Immature natural killer cell (primary cell): ENCODE measurements at regions not wholly inside any gene's neighbourhood (a gene's known extent, or its start where the extent isn't known, plus 50 kb on each side); places are given as distances from the start of the nearest gene placed in this dataset.

Experiments
- DNase-seq, 3 donors: peaks; one replicate each; pipeline ENCODE4 v3.0.0; 2022; ENCODE audit warnings: mixed read lengths in 1 of 3
- H3K27ac Mint-ChIP-seq, 6 donors: one replicate each; pipeline ENCODE4 v1.8.0; 2020; ENCODE audit warnings: mixed read lengths in 6 of 6, mild to moderate bottlenecking in 5 of 6, inconsistent platforms in 4 of 6, moderate library complexity in 3 of 6
- H3K27me3 Mint-ChIP-seq, 3 donors: one replicate each; pipeline ENCODE4 v1.8.0; 2020 to 2021; ENCODE audit warnings: low read depth in 3 of 3, mild to moderate bottlenecking in 3 of 3, mixed read lengths in 3 of 3, moderate library complexity in 3 of 3, inconsistent platforms in 1 of 3
- H3K36me3 Mint-ChIP-seq, 3 donors: one replicate each; pipeline ENCODE4 v1.8.0; 2020; ENCODE audit warnings: mixed read lengths in 3 of 3, inconsistent platforms in 2 of 3, mild to moderate bottlenecking in 2 of 3
- H3K4me1 Mint-ChIP-seq, 2 donors: one replicate each; pipeline ENCODE4 v1.8.0; 2020; ENCODE audit warnings: inconsistent platforms in 2 of 2, mild to moderate bottlenecking in 2 of 2, mixed read lengths in 2 of 2, moderate library complexity in 1 of 2
- H3K4me3 Mint-ChIP-seq, 5 donors: one replicate each; pipeline ENCODE4 v1.8.0; 2020; ENCODE audit warnings: mild to moderate bottlenecking in 5 of 5, mixed read lengths in 5 of 5, inconsistent platforms in 3 of 5, moderate library complexity in 3 of 5
- H3K9me3 Mint-ChIP-seq, 6 donors: one replicate each; pipeline ENCODE4 v1.8.0; 2020; ENCODE audit warnings: mild to moderate bottlenecking in 6 of 6, mixed read lengths in 6 of 6, inconsistent platforms in 4 of 6, moderate library complexity in 3 of 6

DNA sequence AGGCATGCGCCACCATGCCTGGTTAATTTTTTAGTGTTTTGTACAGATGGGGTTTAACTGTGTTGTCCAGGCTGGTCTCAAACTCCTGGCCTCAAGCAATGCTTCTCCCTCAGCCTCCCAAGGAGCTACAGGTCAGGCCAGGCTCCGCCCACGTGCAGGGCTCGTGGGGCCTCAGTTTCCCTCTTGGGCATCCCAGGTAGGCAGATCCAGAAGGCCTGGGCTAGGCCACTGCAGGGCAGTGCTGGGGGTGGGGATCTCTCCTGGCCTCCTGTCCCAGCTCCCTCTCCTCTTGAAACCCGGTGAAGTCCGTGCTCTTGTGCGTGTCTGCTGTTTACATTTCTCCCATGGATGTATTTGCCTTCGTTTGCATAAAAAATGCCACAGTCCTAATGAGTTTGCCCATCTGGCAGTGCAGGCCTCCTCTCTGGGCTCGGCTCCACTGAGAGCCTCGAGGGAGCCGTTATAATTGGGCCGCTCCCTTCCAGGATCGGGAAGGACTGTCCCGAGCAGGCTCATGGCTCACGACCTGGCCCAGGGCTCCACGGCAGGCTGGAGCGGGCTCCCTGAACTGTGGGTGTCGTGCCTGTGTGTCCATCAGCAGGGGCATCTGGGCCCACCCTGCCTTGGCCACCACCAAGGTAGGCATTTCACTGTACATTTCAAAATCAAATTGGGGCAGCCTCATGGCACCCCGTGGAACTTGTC, 52.6 kb upstream of the RUFY1 start:
- no peak overlapping the region for H3K4me3 Mint-ChIP-seq
- no peaks in the 10 kb centered on the region for H3K4me1 Mint-ChIP-seq
- H3K27me3 Mint-ChIP-seq = peaks cover 0 to 2% (median 0%) of the 10 kb centered on the region in 3 donors
- peaks cover 0 to 2% (median 0%) of the 10 kb centered on the region in 6 donors for H3K9me3 Mint-ChIP-seq
- DNase-seq = no peak
- no peaks in the 10 kb centered on the region for H3K36me3 Mint-ChIP-seq
- no peak overlapping the region for H3K27ac Mint-ChIP-seq

DNA sequence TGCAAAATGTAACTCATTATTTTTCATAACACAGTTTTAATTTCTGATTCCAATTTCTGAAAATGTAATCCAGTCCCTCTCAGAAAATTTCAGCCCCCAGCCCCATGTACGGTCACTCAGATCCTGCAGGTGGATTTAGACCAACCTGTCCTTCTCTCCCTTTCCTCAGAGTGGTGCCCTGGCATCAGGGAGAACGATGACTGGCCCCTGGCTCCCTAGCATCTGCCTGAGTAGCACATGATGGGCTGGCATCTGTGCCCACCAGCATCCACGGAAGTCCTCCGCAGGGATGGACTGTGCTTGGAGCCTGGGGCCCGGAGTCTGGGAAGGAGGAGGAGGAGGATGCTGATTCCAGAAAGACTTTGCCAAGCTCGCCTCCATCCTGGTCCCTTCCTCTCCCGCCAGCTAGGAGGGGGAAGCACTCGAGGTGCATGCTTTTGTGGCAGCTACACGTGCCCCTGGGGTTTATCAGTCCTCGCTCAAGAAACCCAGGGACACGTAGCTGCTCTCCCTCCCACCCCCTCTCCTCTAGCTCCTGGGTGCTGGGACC, 54.4 kb upstream of the RUFY1 start:
- no peak for DNase-seq
- Mint-ChIP-seq H3K9me3 (peaks cover 0 to 2% (median 0%) of the 10 kb centered on the region in 6 donors), H3K4me1 (no peaks in the 10 kb centered on the region), H3K27ac (no peak overlapping the region), H3K4me3 (no peak overlapping the region), H3K36me3 (no peaks in the 10 kb centered on the region), H3K27me3 (peaks cover 0 to 2% (median 2%) of the 10 kb centered on the region in 3 donors)

DNA sequence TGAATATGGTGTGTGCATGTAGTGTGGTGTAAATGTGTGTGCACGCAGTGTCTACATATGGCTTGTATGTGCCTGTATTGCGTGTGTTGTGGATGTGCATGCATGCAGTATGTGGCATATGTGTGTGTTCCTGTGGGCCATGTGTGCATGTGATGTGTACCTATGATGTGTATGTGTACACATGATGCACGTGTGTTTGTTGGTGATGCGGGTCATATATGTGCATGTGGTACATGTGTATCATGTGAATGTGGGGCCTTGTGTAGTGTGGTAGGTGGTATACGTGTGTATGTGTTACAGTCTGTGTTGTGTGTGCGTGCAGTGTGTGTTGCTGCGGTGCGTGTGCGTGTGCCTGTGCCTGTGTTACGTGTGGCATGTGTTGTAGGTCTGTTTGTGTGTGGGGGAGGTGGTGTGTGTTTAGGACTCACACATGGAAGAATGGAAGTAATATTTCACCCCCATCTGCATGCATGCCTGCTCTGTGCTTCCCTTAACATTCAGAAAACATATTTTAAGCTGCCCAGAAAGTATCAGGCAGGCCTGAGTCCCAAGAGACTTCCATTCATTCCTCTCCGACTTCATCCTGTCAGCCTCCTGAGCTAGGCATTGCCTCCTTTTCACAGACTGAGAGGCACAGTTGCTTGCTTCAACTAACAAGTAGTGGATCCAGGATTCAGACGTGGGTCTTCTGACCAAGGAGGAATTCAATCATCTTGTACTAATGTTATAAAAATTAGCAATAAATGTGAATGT, 55.4 kb upstream of the RUFY1 start:
- Mint-ChIP-seq H3K36me3 (no peaks in the 10 kb centered on the region), H3K27ac (no peak overlapping the region), H3K9me3 (peaks cover 0 to 2% (median 0%) of the 10 kb centered on the region in 6 donors), H3K4me3 (no peak overlapping the region), H3K4me1 (no peaks in the 10 kb centered on the region), H3K27me3 (peaks cover 0 to 2% (median 2%) of the 10 kb centered on the region in 3 donors)
- no peak for DNase-seq

DNA sequence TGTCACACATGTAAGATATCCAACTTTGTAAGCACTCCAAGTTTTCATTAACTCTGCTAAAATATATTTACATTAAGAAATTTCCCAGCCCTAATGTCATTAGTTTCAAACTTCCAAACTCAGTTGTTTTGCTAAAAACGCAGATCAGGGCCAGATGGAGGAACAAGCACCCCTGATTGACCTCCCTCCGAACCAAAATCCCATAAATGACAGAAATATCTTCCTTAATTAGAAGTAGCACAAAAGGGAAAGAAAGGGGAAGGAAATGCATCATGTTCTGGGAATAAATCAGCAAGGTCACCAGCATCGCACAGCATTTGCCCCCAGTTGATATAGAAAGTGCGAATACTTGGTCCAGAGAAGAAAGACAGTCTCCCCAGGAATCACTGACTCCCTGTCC, 61.4 kb upstream of the RUFY1 start:
- H3K4me3 Mint-ChIP-seq = no peak overlapping the region
- no peaks in the 10 kb centered on the region for H3K36me3 Mint-ChIP-seq
- no peak for DNase-seq
- H3K4me1 Mint-ChIP-seq = no peaks in the 10 kb centered on the region
- H3K27ac Mint-ChIP-seq = no peak overlapping the region
- H3K27me3 Mint-ChIP-seq = peaks cover 2 to 3% (median 2%) of the 10 kb centered on the region in 3 donors
- H3K9me3 Mint-ChIP-seq = no peaks in the 10 kb centered on the region

DNA sequence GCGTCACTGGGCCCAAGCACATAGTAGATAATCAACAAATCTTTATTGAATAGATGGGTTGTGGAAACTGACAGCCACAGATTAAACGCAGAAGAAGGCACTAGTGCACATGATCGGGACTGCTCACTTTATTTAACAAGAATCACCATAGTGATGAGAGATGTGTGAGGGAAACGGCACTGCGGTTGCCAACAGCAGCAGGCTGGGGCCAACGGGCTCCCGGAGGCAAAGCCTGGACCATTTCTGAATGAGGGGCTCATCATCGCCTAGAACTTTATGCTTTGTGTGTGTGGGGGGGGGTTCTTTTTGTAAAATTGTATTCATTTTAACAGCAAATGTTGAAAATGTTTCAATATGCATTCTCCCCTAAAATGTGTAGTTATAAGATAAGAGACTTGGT, 61.9 kb upstream of the RUFY1 start:
- Mint-ChIP-seq H3K4me3 (no peak overlapping the region), H3K27ac (no peak overlapping the region), H3K36me3 (no peaks in the 10 kb centered on the region), H3K9me3 (no peaks in the 10 kb centered on the region), H3K27me3 (peaks cover 2 to 5% (median 2%) of the 10 kb centered on the region in 3 donors), H3K4me1 (no peaks in the 10 kb centered on the region)
- DNase-seq = no peak

DNA sequence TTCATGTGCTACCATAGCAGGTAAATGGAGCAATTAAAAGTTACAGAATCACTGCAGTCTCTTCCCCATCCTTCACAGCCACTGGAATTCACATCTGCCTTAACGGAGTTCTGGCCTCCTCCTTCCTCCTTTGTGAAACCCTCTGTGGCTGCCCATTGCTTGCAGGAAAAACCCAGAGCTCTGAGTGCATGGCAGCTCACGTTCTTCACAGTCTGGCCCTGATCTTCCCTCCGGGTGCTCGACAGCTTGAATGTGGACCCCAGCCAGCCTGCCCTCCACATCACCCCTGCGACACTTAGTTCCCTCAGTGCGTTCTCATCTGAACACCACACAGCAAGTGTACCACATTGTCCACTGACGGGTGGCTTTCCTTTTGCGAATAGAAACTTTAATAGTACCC, 63.2 kb upstream of the RUFY1 start:
- H3K36me3 Mint-ChIP-seq = no peaks in the 10 kb centered on the region
- no peak overlapping the region for H3K4me3 Mint-ChIP-seq
- H3K4me1 Mint-ChIP-seq = no peaks in the 10 kb centered on the region
- no peaks in the 10 kb centered on the region for H3K9me3 Mint-ChIP-seq
- H3K27ac Mint-ChIP-seq = no peak overlapping the region
- no peak for DNase-seq
- peaks cover 2 to 8% (median 5%) of the 10 kb centered on the region in 3 donors for H3K27me3 Mint-ChIP-seq

DNA sequence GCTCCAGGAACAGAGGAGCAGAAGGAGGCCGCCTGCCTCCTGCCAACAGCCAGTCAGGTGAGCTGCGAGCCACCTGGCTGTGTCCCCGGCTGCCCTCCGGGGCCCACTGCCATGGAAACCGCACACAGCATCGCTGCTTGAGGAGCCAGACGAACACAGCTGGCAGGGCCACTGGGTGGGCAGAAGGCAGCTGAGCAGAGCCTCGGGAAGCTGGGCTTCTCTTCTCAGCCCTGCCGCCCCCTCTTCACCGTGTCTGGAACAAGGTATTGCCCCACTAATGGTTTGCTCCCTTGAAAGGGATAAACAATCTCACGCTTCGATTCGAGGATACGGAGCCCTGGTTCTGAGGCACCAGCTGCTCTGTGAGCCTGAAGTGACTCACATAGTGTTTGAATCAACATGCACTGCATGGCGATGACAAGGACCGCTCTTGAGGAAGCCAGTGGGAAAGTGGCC, 63.7 kb upstream of the RUFY1 start:
- Mint-ChIP-seq H3K27me3 (peaks cover 2 to 7% (median 5%) of the 10 kb centered on the region in 3 donors), H3K4me3 (no peak overlapping the region), H3K9me3 (no peaks in the 10 kb centered on the region), H3K27ac (no peak overlapping the region), H3K4me1 (no peaks in the 10 kb centered on the region), H3K36me3 (no peaks in the 10 kb centered on the region)
- no peak for DNase-seq

DNA sequence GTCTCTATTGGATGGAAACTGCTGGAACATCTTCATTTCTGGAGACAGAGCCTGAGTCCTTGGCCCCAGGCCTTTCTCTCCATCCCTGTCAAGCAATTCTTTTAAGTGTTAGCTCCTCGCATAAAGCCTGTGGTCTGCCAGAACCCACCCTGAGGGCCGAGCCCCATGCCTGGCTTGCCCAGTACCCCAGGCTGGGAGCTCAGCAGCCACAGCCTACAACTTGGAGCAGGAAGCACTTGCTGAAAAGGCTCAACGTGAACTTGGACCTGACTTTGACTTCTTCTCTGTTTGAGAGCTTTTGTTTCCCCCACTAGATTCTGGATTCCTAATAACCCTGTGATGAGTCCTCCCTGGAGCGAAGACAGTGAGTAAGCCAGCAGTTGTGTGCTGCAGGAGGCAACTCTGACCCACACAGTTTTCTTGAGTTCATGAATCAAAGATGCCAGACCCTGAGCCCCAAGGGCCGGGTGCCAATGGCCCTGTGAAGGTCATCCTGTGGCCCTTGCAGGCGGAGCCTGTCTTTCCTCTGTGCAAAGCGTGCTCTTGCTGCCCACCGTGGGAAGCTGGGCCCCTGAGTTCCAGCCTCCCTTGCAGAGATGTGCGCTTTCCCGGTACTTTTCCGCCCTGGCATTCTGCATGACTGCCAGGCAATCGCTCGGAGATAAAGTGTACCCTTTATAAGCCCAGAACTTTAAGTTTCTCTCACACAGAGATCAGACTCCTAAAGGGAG, 64.3 kb upstream of the RUFY1 start:
- Mint-ChIP-seq H3K27me3 (peaks cover 2 to 7% (median 5%) of the 10 kb centered on the region in 3 donors), H3K27ac (no peak overlapping the region), H3K4me1 (no peaks in the 10 kb centered on the region), H3K9me3 (no peaks in the 10 kb centered on the region), H3K36me3 (no peaks in the 10 kb centered on the region), H3K4me3 (no peak overlapping the region)
- DNase-seq = no peak

DNA sequence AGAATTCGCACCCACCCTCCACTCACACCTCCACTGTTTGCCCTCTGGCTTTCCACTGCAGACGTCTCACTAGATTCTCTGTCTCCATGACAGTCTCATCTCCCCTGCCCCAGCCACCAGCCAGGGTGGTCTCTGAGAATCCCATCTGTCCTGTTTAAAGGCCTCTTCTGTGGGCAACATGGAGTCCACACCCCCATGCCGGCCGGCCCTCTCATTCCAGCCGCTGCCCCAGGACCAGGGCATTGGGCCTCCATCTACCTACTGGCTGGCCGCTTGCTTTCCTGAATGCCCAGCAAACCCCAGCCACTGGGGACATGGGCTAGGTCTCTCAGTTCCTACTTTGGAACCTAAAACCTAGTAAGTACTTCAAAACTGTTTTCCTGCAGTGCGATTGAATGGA, 65.6 kb upstream of the RUFY1 start:
- Mint-ChIP-seq H3K27me3 (peaks cover 2 to 7% (median 5%) of the 10 kb centered on the region in 3 donors), H3K4me3 (no peak overlapping the region), H3K36me3 (no peaks in the 10 kb centered on the region), H3K27ac (no peak overlapping the region), H3K4me1 (no peaks in the 10 kb centered on the region), H3K9me3 (no peaks in the 10 kb centered on the region)
- no peak for DNase-seq

DNA sequence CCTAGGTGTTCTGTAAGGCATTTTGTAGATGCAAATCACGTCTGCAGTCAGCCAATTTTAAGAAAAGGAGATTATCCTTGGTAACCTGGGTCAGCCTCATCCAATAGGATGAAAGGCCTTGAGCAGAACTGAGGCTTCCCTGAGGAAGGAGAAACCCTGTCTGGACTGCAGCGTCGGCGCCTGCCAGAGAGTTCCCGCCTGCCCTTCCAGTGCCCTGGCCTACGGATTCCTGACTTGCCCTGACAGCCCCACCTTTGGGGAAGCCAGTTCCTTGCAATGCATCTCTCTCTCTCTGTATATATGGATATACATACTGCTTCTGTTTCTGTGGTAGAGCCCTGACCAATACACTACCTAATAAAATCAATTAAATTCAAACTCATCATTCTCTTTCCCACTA, 66.2 kb upstream of the RUFY1 start:
- Mint-ChIP-seq H3K9me3 (no peaks in the 10 kb centered on the region), H3K4me1 (no peaks in the 10 kb centered on the region), H3K36me3 (no peaks in the 10 kb centered on the region), H3K27ac (no peak overlapping the region), H3K4me3 (no peak overlapping the region), H3K27me3 (peaks cover 2 to 7% (median 5%) of the 10 kb centered on the region in 3 donors)
- DNase-seq = no peak

DNA sequence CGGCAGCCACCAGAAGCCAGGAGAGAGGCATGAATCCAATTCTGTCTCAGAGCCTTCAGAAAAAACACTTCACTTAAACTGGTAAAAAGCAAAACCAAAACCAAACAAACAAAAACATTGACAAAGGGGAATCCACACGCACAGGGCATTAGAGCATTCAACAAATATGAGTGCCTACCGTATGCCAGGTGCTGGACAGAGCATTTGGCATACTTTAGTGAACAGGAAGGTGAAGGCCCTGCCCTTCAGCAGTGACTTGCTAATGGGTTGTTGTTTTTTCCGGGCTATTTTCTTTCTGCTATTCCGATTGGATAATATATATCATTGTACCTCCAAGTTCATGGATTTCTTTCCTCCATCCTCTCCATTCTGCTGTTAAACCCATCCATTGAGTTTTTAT, 71.7 kb upstream of the RUFY1 start:
- no peak for DNase-seq
- no peak overlapping the region for H3K4me3 Mint-ChIP-seq
- no peaks in the 10 kb centered on the region for H3K4me1 Mint-ChIP-seq
- H3K27me3 Mint-ChIP-seq = peaks cover 0 to 9% (median under 1%) of the 10 kb centered on the region in 3 donors
- H3K9me3 Mint-ChIP-seq = no peaks in the 10 kb centered on the region
- no peaks in the 10 kb centered on the region for H3K36me3 Mint-ChIP-seq
- no peak overlapping the region for H3K27ac Mint-ChIP-seq

DNA sequence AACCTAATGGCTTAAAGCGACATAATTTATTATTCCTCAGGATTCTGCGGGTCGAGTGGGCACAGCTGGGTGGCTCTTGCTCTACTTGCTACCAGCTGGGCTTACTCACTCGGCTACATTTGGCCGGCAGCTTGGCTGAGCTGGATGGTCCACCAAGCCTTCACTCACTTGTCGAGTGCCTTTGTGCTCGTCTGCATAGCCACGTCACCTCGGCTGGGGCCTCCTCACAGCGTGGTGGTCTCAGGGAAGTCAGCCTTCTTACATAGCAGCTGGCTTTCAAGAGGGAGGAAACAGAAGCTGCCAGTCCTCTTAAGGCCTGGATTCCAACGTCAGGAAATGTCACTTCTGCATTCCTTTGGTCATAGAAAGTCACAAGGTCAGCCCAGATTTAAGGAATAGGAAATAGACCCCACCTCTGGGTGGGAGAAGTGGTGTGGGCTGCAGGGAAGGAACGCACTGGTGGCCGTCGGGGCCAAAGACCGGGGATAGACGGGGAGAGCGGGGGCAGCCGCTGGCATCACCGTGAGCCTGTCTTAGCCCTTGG, 75.1 kb upstream of the RUFY1 start:
- H3K36me3 Mint-ChIP-seq = no peaks in the 10 kb centered on the region
- DNase-seq = no peak
- H3K4me3 Mint-ChIP-seq = no peak overlapping the region
- H3K27ac Mint-ChIP-seq = no peak overlapping the region
- H3K27me3 Mint-ChIP-seq = peaks cover 0 to 3% (median 2%) of the 10 kb centered on the region in 3 donors
- H3K9me3 Mint-ChIP-seq = no peaks in the 10 kb centered on the region
- H3K4me1 Mint-ChIP-seq = no peaks in the 10 kb centered on the region

DNA sequence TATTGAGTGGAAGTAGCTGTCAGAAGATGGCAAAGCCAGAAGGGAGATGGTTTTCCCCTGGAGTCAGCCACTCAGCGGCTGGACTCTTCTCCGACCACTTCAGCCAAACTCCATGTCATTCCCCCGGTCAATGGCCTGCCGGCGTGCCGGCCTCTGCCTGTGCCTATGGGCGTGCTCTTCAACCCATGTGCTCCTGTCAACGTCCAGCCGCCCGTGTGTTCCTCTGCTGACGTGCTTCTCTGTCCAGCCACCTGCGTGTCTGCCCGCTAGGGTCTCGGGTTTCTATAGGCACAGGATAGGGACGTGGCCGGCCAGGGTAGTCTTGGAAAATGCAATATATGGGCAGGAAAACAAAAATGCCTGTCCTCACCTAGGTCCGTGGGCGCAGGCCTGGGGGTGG, 77.7 kb upstream of the RUFY1 start:
- no peaks in the 10 kb centered on the region for H3K9me3 Mint-ChIP-seq

More for the DNA sequence above, 77.7 kb upstream of the RUFY1 start:
- Mint-ChIP-seq H3K27me3 (peaks cover 0 to 3% (median 0%) of the 10 kb centered on the region in 3 donors), H3K4me1 (no peaks in the 10 kb centered on the region), H3K4me3 (no peak overlapping the region), H3K27ac (no peak overlapping the region), H3K36me3 (no peaks in the 10 kb centered on the region)
- no peak for DNase-seq
